ENCODE measurements at regions not wholly inside any gene's neighbourhood (a gene's known extent, or its start where the extent isn't known, plus 50 kb on each side); places are given as distances from the start of the nearest gene placed in this dataset.

DNA sequence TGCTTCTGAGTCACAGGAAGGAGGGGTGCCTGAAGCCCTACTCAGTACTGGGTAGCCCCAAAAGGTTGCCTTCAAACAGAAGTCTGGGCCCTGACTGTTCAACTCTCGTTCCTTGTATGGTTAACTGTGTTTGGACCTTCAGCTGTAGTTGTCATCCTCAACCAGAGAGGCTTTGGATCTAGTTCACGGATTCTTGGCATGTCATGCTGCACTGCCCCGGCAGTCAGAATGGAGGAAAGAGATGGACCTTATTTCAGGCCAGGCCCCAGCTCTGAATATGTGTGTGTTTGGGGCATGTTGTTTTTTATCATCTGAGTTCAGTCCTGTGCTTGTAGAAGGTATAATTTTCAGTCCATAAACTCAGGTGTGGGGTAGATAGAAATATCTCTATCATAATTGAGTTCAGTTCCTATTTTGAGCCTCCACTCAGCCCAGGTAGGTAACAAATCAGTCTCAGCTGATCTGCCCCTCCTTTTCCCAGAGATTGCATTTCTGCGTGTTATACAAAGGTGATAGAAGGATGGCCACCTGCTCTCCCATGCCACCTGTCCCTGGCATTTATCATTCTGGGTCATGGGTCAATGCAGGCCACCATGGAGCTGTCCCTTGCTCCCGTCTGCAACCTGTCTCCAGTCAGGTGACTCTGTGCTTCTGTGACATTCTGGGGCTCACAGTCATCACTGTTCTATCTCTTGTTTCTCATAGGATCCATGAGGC, 127.5 kb upstream of the CPEB4 start:
- no peak overlapping the region for H2BK20ac ChIP-seq (ENCODE audit: low read depth, low read length, poor library complexity, severe bottlenecking)
- no CpG with 5 or more reads among the region's 5 CpGs for WGBS (ENCODE audit: extremely low coverage, insufficient read length, low lambda C conversion rate)
- H4K8ac ChIP-seq (replicated peaks; ENCODE audit: insufficient read length, low read depth, low read length), result no peak overlapping the region
- no peak overlapping the region for H3K27ac Mint-ChIP-seq
- no peak overlapping the region for H4K5ac ChIP-seq (ENCODE audit: insufficient read length, low read depth, low read length)
- H3K79me2 ChIP-seq (ENCODE audit: insufficient read depth, low read length), result no peaks in the 10 kb centered on the region
- H4K91ac ChIP-seq (ENCODE audit: insufficient read length, low read depth, low read length), result no peak overlapping the region
- H2BK5ac ChIP-seq (ENCODE audit: insufficient read length, low read length), result no peak overlapping the region
- no peak overlapping the region for H3K4me2 ChIP-seq (ENCODE audit: insufficient read depth, insufficient read length, low read length)
- DNase-seq, result no peak
- H3K79me1 ChIP-seq (ENCODE audit: insufficient read depth, low read depth, low read length, poor library complexity, severe bottlenecking), result no peaks in the 10 kb centered on the region
- no peak overlapping the region for H2BK15ac ChIP-seq (ENCODE audit: low read depth, low read length)
- no peak overlapping the region for H2BK12ac ChIP-seq (ENCODE audit: insufficient read length, low read depth, low read length)
- H2AFZ ChIP-seq (ENCODE audit: low read length), result no peak overlapping the region
- no peaks in the 10 kb centered on the region for H3K23me2 ChIP-seq (ENCODE audit: insufficient read length, low read depth, low read length, poor library complexity, severe bottlenecking)
- no peak overlapping the region for H3T11ph ChIP-seq (ENCODE audit: low read length)
- H3K36me3 Mint-ChIP-seq (ENCODE audit: insufficient read depth in 1 of 3, low read depth in 3 of 3), result no peaks in the 10 kb centered on the region
- H3K4ac ChIP-seq (ENCODE audit: low read depth, low read length), result no peak overlapping the region
- H3K56ac ChIP-seq (ENCODE audit: insufficient read length, low read depth, low read length), result no peak overlapping the region
- no peak overlapping the region for H3K14ac ChIP-seq (ENCODE audit: insufficient read depth, low read length)
- H3K9ac ChIP-seq (ENCODE audit: extremely low read depth, insufficient read length, low read length), result no peak overlapping the region
- no peak overlapping the region for H3K4me3 Mint-ChIP-seq
- no peak overlapping the region for H2BK120ac ChIP-seq (ENCODE audit: low read depth, low read length, poor library complexity, severe bottlenecking)
- no peaks in the 10 kb centered on the region for H3K9me3 ChIP-seq (ENCODE audit: control insufficient read depth, low read depth, low read length)
- no peak overlapping the region for H3K27ac ChIP-seq (ENCODE audit: insufficient read length, low read depth, low read length)
- TF ChIP-seq, protein P1, sequence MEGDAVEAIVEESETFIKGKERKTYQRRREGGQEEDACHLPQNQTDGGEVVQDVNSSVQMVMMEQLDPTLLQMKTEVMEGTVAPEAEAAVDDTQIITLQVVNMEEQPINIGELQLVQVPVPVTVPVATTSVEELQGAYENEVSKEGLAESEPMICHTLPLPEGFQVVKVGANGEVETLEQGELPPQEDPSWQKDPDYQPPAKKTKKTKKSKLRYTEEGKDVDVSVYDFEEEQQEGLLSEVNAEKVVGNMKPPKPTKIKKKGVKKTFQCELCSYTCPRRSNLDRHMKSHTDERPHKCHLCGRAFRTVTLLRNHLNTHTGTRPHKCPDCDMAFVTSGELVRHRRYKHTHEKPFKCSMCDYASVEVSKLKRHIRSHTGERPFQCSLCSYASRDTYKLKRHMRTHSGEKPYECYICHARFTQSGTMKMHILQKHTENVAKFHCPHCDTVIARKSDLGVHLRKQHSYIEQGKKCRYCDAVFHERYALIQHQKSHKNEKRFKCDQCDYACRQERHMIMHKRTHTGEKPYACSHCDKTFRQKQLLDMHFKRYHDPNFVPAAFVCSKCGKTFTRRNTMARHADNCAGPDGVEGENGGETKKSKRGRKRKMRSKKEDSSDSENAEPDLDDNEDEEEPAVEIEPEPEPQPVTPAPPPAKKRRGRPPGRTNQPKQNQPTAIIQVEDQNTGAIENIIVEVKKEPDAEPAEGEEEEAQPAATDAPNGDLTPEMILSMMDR (conservative IDR thresholded peaks at IDR 0.05), result no peak
- H4K20me1 ChIP-seq (ENCODE audit: control insufficient read depth, insufficient read depth, insufficient read length), result no peaks in the 10 kb centered on the region
- H3K9me3 Mint-ChIP-seq, result no peaks in the 10 kb centered on the region
- peaks cover 16 to 17% of the 10 kb centered on the region in 2 experiments for H3K4me1 Mint-ChIP-seq
- H3K27me3 Mint-ChIP-seq (ENCODE audit: low read depth), result peaks cover 18% of the 10 kb centered on the region
- no peaks in the 10 kb centered on the region; the same call in 1 of the 2 replicates for H3K27me3 ChIP-seq (ENCODE audit: insufficient read depth, low read length)
- H3K4me1 ChIP-seq (ENCODE audit: insufficient read depth, low read length), result peaks cover 2% of the 10 kb centered on the region; the same call in 1 of the 2 replicates
- H3K23ac ChIP-seq (ENCODE audit: insufficient read length, low read depth, low read length), result no peak overlapping the region
- no peak overlapping the region for H3K18ac ChIP-seq (ENCODE audit: insufficient read length, low read depth, low read length)
- no peak overlapping the region for H2AK5ac ChIP-seq (ENCODE audit: insufficient read length, low read length)

All from H9 (cell line).